HEK293T (cell line): ENCODE measurements at regions not wholly inside any gene's neighbourhood (a gene's known extent, or its start where the extent isn't known, plus 50 kb on each side); places are given as distances from the start of the nearest gene placed in this dataset.

Experiments
- BHLHE40 ChIP-seq: fragments of 450-650 bp; IDR thresholded peaks from 2 replicates; pipeline ENCODE4 v1.6.1; 2016; ENCODE audit warnings: mild to moderate bottlenecking, moderate library complexity, borderline replicate concordance
- ELF4 ChIP-seq: fragments of 450-650 bp; IDR thresholded peaks from 2 replicates; pipeline ENCODE4 v1.6.1; 2017; ENCODE audit warnings: antibody characterized with exemption
- LEF1 ChIP-seq: fragments of 450-650 bp; IDR thresholded peaks from 2 replicates; pipeline ENCODE4 v1.6.1; 2017; ENCODE audit warnings: mild to moderate bottlenecking, borderline replicate concordance
- SUZ12 ChIP-seq: fragments of 450-650 bp; IDR thresholded peaks from 2 replicates; pipeline ENCODE4 v1.6.1; 2016; ENCODE audit warnings: mild to moderate bottlenecking

DNA sequence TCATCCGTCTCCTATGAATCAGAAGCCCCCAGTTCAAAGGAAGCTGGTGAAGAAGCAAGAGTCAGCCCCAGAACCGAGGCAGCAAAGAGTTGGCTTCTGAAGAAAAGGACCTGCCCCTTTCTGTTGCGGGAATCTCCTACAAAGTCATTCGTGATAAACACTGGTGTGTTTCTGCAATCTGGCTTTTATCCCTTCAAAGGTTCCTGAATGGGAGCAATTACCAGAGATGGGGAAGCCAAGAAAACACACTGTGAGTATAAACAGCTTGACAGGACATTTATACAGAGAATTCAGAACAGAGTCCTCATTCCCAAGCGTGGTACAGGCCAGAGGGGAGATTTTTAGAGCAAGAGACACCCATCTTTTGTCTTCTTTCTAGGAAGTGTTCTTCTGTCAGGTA is 226.8 kb upstream of the LNX1 start:
- no peak for TF ChIP-seq LEF1
- no peak for TF ChIP-seq BHLHE40
- TF ChIP-seq SUZ12, result no peak
- TF ChIP-seq ELF4, result no peak
